NCI-H2227 (cell line): ENCODE measurements at regions not wholly inside any gene's neighbourhood (a gene's known extent, or its start where the extent isn't known, plus 50 kb on each side); places are given as distances from the start of the nearest gene placed in this dataset.
A peak's percentile ranks its signal among the peaks of the same experiment; 100 is the strongest.

Source experiments
- DNase-seq: peaks from one replicate; lab custom pipeline; 2025; ENCODE audit not compliant: unreplicated experiment; lab: John Stamatoyannopoulos, UW

DNA sequence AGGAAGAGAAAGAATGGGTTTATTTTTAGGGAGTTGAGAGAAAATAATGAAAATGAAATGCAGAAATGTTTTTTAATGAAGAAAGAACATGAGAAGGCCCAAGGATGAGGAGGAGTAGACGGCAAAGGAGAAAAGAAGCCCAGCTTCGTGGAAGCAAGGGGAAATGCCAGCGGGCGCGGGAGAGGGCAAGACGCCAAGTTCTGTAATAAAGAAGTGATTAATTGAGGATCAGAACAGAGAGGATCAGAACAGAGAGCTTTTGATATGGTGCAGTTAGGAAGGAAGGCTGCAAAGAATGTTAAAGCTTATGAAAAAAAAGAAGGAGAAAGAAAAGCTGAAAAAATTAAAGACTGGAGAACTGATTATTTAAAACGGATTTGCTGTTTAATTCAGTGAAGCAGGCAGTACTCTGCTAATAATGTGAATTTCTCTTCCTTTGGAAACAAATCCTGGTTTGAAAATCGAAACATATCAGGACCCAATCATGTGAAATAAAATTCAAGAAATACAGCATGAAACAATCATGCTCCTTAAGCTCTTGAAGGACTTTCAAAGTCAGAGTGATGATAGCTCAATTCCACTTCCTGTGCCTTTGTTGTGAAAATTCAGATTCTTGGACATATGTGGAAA is 99.3 kb upstream of the SOX1 start:
- no peak for DNase-seq

DNA sequence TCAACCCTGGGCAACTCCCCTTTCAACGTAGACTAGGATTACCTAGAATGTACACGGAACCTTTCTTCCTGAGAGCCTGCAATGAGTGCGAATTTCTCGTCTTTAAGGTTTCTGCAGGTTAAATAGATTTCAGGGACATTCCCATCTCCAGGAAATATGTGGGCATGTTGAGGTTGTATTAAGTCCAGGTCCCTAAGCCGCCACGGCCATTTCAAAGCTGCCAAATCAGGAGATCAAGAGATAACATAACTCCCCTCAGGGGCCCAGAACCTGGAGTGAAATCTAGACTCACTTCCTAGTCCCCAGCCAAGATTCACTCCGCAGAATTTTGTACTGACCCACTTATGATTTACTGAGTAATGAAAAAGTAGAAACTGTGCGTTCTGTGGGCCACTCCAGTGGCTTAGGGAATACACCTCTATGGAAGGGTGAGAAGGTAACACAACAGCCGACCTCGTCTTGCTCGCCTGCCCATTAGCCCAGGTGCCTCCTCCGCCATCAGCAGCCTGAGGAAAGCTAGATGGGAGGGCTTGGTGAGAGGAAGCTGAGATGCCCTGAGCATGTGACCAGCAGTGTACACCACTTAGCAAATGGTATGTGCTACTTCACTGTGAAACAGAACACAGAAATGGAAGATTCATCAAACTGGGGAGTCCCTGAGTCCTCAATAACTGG is 98.5 kb upstream of the SOX1 start:
- DNase-seq = no peak

GRCh38 chr13:111969551-111970135 is 97.3 kb upstream of the SOX1 start:
- DNase-seq = no peak

- no peak for DNase-seq
These were observed 96.3 kb upstream of the SOX1 start for GRCh38 chr13:111970494-111971141.

DNA sequence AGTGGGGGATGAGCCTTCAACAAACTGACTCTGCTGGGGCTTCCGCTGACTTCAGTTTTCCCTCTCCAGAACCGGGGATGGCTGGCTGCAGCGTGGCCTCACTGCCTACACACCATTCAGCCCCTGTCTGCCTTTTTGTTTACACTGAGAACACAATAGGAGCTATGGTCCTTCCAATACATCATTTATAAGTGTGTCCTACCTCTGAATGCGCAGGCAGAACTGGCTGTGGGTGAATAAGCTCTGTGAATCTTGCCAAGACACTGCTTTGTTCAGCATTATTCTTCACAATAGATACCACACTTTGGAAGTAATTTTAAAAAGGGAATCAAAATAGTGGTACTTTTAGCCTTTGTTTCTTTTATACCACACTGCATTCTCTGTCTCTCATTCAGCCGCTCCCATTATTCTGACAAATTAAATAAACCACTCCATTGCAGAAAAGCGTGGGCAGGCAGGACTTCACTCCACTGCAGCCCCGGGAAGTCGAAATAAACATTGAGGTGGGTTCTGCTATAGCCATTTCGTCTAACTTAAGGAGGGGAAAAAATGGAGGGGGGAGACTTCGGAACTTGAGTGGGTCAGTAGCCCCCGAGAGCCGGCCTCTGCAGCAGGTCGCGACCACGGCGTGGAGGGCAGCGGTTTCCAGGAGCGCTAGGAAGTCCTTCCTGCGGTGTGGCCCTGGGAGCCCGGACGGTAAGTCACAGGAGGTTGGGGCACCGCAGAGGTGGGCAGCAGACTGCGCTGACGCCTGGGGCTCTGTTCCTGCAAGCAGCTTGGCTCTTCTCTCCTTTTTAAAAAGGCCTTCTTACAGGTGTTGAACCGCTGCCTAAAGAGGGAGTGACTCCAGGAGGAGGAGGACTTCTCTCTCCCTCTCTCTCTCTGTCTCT is 94.8 kb upstream of the SOX1 start:
- DNase-seq = no peak

- no peak for DNase-seq
These were observed 93.8 kb upstream of the SOX1 start for GRCh38 chr13:111973186-111973585.

GRCh38 chr13:111973605-111974340 is 93.2 kb upstream of the SOX1 start:
- peak; percentile 81 for DNase-seq

DNA sequence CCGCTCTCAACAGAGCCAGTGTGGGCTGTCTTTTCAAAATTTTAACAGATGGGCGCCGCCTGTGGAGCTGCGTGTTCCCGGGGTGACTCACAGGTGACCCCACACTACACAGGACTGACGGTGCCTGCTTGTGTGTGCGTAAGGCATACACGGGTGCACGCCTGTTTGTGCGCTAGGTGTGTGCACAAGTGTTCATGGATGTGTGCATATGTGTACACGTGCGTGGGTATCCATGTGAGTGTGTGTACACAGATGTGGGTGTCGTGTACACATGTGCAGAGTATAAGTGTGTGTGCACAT is 92.7 kb upstream of the SOX1 start:
- peak; percentile 39 for DNase-seq

DNA sequence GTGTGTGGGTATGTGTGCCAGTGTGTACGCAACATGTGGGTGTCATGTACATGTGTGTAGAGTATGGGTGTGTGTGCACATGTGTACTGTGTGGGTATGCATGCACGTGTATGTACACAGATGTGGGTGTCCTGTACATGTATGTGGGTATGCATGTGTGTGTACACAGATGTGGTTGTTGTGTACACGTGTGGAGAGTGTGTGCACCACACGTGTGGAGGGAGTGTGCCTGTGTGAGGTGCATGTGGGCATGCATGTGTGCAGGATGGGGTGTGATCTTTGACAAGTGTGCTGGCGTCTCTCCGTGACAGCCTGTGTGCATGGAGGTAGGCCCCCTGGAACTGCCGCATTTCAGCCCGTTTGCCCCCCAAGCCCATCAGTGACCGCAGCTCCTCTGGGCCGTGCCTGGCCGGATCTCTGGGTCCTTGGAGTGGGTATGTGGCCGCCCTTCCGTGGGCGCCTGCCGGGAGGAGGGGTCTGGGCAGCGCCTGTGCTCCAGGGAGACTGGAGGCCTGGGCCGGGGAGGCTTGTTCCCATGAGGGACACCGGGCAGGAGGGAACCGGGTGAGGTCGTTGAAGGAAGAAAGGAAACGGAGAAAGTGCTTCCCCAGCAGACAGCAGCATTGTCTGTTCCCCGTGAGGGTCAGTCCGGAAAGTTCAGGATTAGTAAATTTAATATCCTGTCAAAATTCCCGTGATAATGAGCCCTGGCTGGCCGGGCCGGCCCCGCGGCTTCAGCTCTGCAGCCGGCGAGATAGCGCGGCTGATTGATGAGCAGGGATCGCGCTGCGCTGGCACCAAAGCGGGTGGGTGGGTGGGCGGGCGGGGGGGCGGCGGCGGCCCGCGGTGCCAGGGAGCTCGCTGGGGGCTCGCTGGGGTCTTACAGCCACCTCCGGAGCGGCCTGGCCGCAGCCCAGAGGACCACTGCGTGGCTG is 91.1 kb upstream of the SOX1 start:
- DNase-seq = no peak

DNA sequence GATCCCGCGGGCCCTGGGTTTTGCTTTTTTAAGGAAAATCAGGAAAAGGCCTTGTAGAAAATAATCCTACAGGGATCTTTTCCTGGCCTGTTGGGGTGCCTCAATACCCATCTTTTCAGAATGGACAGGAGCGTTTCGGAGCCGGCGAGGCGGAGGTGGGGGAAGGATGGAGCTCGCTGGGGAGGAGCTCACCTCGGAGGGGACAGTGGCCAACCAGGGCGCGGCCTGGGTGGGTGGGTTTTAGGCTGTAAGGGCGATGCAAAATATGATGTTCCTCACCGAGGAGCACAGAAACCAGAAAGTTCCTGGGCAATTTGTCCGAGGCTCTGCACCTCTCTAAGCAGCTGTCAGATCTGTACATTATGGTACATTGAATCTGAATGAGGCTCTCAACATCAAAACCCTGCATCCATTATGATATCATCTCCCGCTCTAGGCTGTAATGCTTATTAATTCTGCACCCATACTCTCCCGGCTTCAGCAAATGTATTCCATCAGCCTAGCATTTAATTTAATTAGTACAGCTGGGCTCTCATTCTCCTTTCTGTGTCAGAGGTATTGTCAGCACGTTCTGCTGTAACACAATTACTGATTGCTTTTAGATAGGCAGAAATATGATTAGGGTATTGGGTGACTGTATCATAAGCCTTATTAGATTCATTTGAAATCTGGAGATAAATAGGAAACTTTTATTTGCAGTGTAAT is 90.3 kb upstream of the SOX1 start:
- DNase-seq = no peak

DNA sequence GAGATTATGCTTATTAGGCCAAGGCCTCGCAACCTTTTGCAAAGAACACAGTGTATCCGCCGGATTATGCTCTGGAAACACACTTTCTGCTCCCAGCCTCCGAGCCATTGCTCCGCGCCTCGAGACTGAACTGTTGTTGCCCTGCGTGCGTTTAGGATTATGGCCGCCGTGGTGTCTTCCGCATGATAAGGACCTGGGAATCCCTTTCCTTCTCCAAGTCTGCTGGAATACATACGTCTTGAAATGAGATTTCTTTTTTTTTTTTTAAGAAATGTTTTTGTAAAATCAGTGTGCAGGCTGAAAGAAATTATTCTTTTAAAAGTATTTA is 89.8 kb upstream of the SOX1 start:
- DNase-seq = no peak

DNA sequence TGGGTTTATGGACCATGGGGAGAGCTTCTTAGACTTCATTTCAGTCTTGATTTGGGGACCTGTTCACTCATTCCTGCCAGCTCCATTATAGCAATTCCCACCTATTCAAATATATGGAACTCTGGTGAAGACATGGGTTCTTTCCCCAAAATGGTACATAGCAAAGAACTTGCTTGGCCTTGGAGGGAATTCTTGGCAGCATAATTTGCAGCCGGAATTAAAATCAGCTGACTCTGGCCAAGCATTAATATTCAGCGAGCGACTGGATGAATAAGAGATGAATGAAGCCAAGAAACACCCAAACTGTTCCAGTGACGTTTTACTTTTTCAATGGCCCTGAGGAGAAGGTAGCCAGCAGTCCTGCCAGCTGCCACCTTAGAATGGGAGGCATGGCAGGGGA is 88.4 kb upstream of the SOX1 start:
- no peak for DNase-seq

DNA sequence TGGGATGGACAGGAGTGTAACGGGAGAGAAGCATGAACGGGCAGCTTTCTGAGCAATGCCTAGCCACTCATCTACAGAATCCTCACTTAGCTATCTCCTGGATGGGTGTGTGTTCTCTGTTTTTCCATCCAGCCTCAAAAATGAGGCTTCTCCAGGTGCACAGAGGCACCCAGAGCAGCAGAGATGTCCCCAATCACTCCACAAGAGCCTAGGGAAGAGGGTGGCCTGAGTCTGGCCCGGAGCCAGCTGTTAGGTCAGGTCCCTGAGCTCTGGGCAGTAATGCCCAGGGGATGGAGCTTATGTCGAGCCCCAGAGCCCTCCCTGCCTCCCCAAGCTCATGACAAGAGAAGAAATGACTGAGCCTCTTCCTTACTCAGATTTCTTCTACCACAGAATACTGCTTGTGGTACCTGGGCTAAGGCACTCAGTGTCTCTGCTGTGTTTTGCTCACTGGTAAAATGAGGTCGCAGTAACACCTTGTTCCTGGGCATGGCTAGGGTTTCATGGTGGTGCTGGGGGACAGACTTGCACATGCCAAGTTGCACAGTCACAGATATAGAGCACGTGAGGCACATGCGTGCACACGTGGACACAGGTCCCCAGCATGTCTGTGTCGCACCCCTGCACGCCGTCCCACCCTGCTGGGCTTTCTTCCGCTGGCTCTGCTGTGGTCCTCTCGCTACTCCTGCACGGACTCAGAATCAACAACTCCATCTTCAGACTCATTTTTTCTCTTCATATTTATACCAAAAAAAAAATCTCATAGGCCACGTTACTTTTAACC is 86.6 kb upstream of the SOX1 start:
- DNase-seq = no peak

DNA sequence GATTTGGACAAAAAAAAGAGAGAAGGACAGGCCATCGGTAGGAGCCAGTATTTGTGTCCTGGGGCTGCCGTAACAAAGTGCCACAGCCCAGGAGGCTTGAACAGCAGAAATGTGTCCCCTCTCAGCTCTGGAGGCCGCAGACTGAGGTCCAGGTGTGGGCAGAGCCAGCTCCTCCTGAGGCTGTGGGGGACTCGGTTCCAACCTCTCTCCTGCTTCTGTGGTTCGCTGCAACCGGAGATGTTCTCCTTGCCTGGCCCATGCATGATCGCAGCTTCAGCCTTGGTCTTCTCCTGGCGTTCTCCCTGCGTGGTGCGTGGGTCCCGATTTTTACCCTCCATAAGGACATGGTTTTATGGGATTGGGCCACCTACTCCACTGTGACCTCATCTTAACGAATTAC is 85.9 kb upstream of the SOX1 start:
- no peak for DNase-seq

DNA sequence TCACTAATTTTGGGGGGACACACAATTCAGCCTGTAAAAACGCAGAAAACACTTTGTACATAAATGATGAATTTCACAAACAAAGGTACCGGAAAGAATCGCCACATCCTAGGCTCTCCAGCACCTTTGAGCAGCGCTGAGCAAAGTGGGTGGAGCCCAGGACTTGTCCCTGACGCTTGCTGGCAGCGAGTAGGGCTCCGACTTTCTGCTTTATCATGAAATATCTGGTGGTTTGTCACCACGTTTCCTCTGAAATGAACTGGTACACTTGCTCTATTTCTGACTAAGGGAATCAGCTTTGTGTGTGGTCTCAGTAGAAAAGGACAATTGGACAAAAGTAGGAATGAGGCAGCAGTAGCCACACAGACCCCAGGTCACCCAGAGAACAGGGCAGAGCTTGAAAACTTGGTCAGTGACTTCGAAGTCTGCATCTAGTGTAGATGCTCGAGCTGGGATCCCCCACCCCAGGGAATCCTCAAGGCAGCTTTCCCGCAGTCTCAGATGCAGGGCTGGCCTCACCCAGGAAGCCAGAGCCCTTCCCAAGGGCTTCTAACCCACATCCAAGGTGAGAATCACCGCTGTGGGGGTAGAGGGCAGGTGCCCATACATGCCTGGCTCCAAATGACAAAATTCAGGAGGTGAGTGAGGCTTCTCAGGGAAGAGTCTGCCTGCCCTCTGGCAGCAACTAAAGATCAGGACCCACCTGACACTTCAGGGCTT is 85.3 kb upstream of the SOX1 start:
- no peak for DNase-seq

- no peak for DNase-seq
These were observed 82.6 kb upstream of the SOX1 start for GRCh38 chr13:111984349-111984748.

DNA sequence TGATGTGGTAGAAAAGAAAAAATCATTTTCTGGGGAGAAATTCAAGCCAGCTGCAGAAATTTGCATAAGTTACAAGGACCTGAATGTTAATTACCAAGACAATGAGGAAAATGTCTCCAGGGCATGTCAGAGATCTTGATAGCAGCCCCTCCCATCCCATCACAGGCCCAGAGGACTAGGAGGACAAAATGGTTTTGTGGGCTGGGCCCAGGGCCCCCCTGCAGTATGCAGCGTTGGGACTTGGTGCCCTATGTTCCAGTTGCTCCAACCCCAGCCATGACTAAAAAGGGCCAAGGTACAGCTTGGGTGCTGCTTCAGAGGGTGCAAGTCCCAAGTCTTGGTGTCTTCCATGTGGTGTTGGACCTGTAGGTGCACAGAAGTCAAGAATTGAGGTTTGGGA is 76.6 kb upstream of the SOX1 start:
- DNase-seq = no peak

- DNase-seq = no peak
These were observed 74.0 kb upstream of the SOX1 start for GRCh38 chr13:111992911-111993310.
